DOHH2 (cell line): ENCODE measurements at regions not wholly inside any gene's neighbourhood (a gene's known extent, or its start where the extent isn't known, plus 50 kb on each side); places are given as distances from the start of the nearest gene placed in this dataset.

ENCODE experiments used
- CTCF ChIP-seq: fragments of 200-600 bp; sonication (generic); IDR thresholded peaks from one replicate; pipeline ENCODE4 v1.5.1; 2014; ENCODE audit warnings: antibody characterized with exemption, mild to moderate bottlenecking, low read depth, low read length; ENCODE audit not compliant: poor library complexity, severe bottlenecking
- EZH2phosphoT487 ChIP-seq: fragments of 200-600 bp; sonication (generic); IDR thresholded peaks from 2 replicates; pipeline ENCODE4 v1.6.1; 2017; ENCODE audit warnings: borderline replicate concordance, mild to moderate bottlenecking, antibody characterized with exemption, low read length, moderate library complexity, mixed read lengths

GRCh38 chr1:199081739-199082138 is 442.9 kb downstream of the PTPRC start:
- TF ChIP-seq CTCF, result no peak
- no peak for TF ChIP-seq EZH2phosphoT487
